ENCODE measurements at regions not wholly inside any gene's neighbourhood (a gene's known extent, or its start where the extent isn't known, plus 50 kb on each side); places are given as distances from the start of the nearest gene placed in this dataset.

- Histone ChIP-seq H2AFZ (ENCODE audit: low read length) (no peak overlapping the region), H3K4me2 (ENCODE audit: extremely low read depth, insufficient read depth, low read length) (no peak overlapping the region), H3K36me3 (ENCODE audit: control insufficient read depth, insufficient read depth, low read length) (no peaks in the 10 kb centered on the region), H3K27me3 (ENCODE audit: control insufficient read depth, insufficient read depth, low read length) (no peaks in the 10 kb centered on the region), H3K27ac (ENCODE audit: insufficient read depth, low read length) (no peak overlapping the region), H3K9ac (ENCODE audit: insufficient read depth, low read length) (no peak overlapping the region), H4K20me1 (ENCODE audit: control insufficient read depth, extremely low read depth, insufficient read depth, low read length) (no peaks in the 10 kb centered on the region), H3K9me3 (ENCODE audit: control insufficient read depth, insufficient read depth, low read depth, low read length) (no peaks in the 10 kb centered on the region), H3K4me1 (ENCODE audit: control insufficient read depth, extremely low read depth, insufficient read depth, low read length) (no peaks in the 10 kb centered on the region), H3K79me2 (ENCODE audit: control insufficient read depth, insufficient read depth, low read length) (no peaks in the 10 kb centered on the region), H3K4me3 (replicated peaks in 1 of 4; ENCODE audit: control extremely low read depth in 1 of 4, insufficient read depth in 1 of 4, low read depth in 3 of 4, low read length in 4 of 4) (no peak overlapping the region)
- DNase-seq (ENCODE audit: low read depth in 2 of 2), result no peak
- no peak for TF ChIP-seq CTCF (conservative IDR thresholded peaks at IDR 0.05 in 1 of 2, IDR thresholded peaks at IDR 0.05 in 1 of 2; ENCODE audit: low read depth in 1 of 2, low read length in 2 of 2)
- TF ChIP-seq EZH2 (IDR thresholded peaks at IDR 0.05; ENCODE audit: low read length, missing control alignments), result no peak
Measured at GRCh38 chr2:238651306-238652052, 196.4 kb upstream of the TWIST2 start.

- TF ChIP-seq EZH2 (IDR thresholded peaks at IDR 0.05; ENCODE audit: low read length, missing control alignments), result no peak
- no peak for TF ChIP-seq CTCF (conservative IDR thresholded peaks at IDR 0.05 in 1 of 2, IDR thresholded peaks at IDR 0.05 in 1 of 2; ENCODE audit: low read depth in 1 of 2, low read length in 2 of 2)
- Histone ChIP-seq H3K9ac (ENCODE audit: insufficient read depth, low read length) (no peak overlapping the region), H3K36me3 (ENCODE audit: control insufficient read depth, insufficient read depth, low read length) (no peaks in the 10 kb centered on the region), H4K20me1 (ENCODE audit: control insufficient read depth, extremely low read depth, insufficient read depth, low read length) (no peaks in the 10 kb centered on the region), H3K27ac (ENCODE audit: insufficient read depth, low read length) (no peak overlapping the region), H3K27me3 (ENCODE audit: control insufficient read depth, insufficient read depth, low read length) (no peaks in the 10 kb centered on the region), H3K4me2 (ENCODE audit: extremely low read depth, insufficient read depth, low read length) (no peak overlapping the region), H2AFZ (ENCODE audit: low read length) (no peak overlapping the region), H3K79me2 (ENCODE audit: control insufficient read depth, insufficient read depth, low read length) (no peaks in the 10 kb centered on the region), H3K9me3 (ENCODE audit: control insufficient read depth, insufficient read depth, low read depth, low read length) (no peaks in the 10 kb centered on the region), H3K4me3 (replicated peaks in 1 of 4; ENCODE audit: control extremely low read depth in 1 of 4, insufficient read depth in 1 of 4, low read depth in 3 of 4, low read length in 4 of 4) (no peak overlapping the region), H3K4me1 (ENCODE audit: control insufficient read depth, extremely low read depth, insufficient read depth, low read length) (no peaks in the 10 kb centered on the region)
- DNase-seq (ENCODE audit: low read depth in 2 of 2), result no peak
Measured at GRCh38 chr2:238652053-238652770, 195.7 kb upstream of the TWIST2 start.

GRCh38 chr2:238652771-238653157 lies 195.1 kb upstream of the TWIST2 start:
- H3K9me3 ChIP-seq (ENCODE audit: control insufficient read depth, insufficient read depth, low read depth, low read length), result no peaks in the 10 kb centered on the region
- H2AFZ ChIP-seq (ENCODE audit: low read length), result no peak overlapping the region
- no peaks in the 10 kb centered on the region for H3K79me2 ChIP-seq (ENCODE audit: control insufficient read depth, insufficient read depth, low read length)
- H3K4me3 ChIP-seq (replicated peaks in 1 of 4; ENCODE audit: control extremely low read depth in 1 of 4, insufficient read depth in 1 of 4, low read depth in 3 of 4, low read length in 4 of 4), result no peak overlapping the region
- no peak for DNase-seq (ENCODE audit: low read depth in 2 of 2)
- H3K36me3 ChIP-seq (ENCODE audit: control insufficient read depth, insufficient read depth, low read length), result no peaks in the 10 kb centered on the region
- H4K20me1 ChIP-seq (ENCODE audit: control insufficient read depth, extremely low read depth, insufficient read depth, low read length), result no peaks in the 10 kb centered on the region
- TF ChIP-seq CTCF (conservative IDR thresholded peaks at IDR 0.05 in 1 of 2, IDR thresholded peaks at IDR 0.05 in 1 of 2; ENCODE audit: low read depth in 1 of 2, low read length in 2 of 2) (no peak), EZH2 (IDR thresholded peaks at IDR 0.05; ENCODE audit: low read length, missing control alignments) (no peak)
- no peak overlapping the region for H3K9ac ChIP-seq (ENCODE audit: insufficient read depth, low read length)
- H3K27ac ChIP-seq (ENCODE audit: insufficient read depth, low read length), result no peak overlapping the region
- H3K4me1 ChIP-seq (ENCODE audit: control insufficient read depth, extremely low read depth, insufficient read depth, low read length), result no peaks in the 10 kb centered on the region
- no peak overlapping the region for H3K4me2 ChIP-seq (ENCODE audit: extremely low read depth, insufficient read depth, low read length)
- no peaks in the 10 kb centered on the region for H3K27me3 ChIP-seq (ENCODE audit: control insufficient read depth, insufficient read depth, low read length)

Data from fibroblast of lung (primary cell).